Suprapubic skin (tissue), 4 donors: ENCODE measurements at regions not wholly inside any gene's neighbourhood (a gene's known extent, or its start where the extent isn't known, plus 50 kb on each side); places are given as distances from the start of the nearest gene placed in this dataset.

ENCODE experiments used
- DNase-seq, 2 donors: peaks; one replicate each; pipeline ENCODE4 v3.0.0-alpha.2; 2019; ENCODE audit warnings: low spot score in 2 of 2
- H3K27ac ChIP-seq: fragments of 200-600 bp; sonication (generic); one replicate; pipeline ENCODE4 v1.5.1; 2019
- H3K27me3 ChIP-seq: fragments of 200-600 bp; sonication (generic); one replicate; pipeline ENCODE4 v1.5.1; 2019
- H3K36me3 ChIP-seq: fragments of 200-600 bp; sonication (generic); one replicate; pipeline ENCODE4 v1.5.1; 2019
- H3K4me1 ChIP-seq: fragments of 200-600 bp; sonication (generic); one replicate; pipeline ENCODE4 v1.5.1; 2019
- H3K4me3 ChIP-seq: fragments of 200-600 bp; sonication (generic); one replicate; pipeline ENCODE4 v1.5.1; 2019; ENCODE audit warnings: mild to moderate bottlenecking
- H3K9me3 ChIP-seq: fragments of 200-600 bp; sonication (generic); one replicate; pipeline ENCODE4 v1.5.1; 2019
- CTCF ChIP-seq, 2 donors: fragments of 200-600 bp in 1 of 2; fragments of 450-650 bp in 1 of 2; sonication (generic) in 1 of 2; IDR thresholded peaks; one replicate each; pipeline ENCODE4 v1.5.1; 2016 to 2019; ENCODE audit warnings: antibody characterized with exemption in 2 of 2, mild to moderate bottlenecking in 1 of 2, moderate library complexity in 1 of 2
- EP300 ChIP-seq: sonication (generic); formaldehyde crosslinking; IDR thresholded peaks from one replicate; pipeline ENCODE4 v1.6.1; 2017; ENCODE audit warnings: antibody characterized with exemption
- POLR2A ChIP-seq, 2 donors: fragments of 450-650 bp; IDR thresholded peaks; one replicate each; pipeline ENCODE4 v1.6.1; 2017; ENCODE audit warnings: antibody characterized with exemption in 2 of 2, mild to moderate bottlenecking in 2 of 2, moderate library complexity in 2 of 2
- POLR2AphosphoS5 ChIP-seq, 3 donors: sonication (generic); formaldehyde crosslinking; IDR thresholded peaks; one replicate each; pipeline ENCODE4 v1.6.1; 2017; ENCODE audit warnings: antibody characterized with exemption in 3 of 3
- WGBS: methylation state at CpG from one replicate; pipeline ENCODE4 v1.1.5; 2018; 5-methylcytosine and 5-hydroxymethylcytosine counted together

DNA sequence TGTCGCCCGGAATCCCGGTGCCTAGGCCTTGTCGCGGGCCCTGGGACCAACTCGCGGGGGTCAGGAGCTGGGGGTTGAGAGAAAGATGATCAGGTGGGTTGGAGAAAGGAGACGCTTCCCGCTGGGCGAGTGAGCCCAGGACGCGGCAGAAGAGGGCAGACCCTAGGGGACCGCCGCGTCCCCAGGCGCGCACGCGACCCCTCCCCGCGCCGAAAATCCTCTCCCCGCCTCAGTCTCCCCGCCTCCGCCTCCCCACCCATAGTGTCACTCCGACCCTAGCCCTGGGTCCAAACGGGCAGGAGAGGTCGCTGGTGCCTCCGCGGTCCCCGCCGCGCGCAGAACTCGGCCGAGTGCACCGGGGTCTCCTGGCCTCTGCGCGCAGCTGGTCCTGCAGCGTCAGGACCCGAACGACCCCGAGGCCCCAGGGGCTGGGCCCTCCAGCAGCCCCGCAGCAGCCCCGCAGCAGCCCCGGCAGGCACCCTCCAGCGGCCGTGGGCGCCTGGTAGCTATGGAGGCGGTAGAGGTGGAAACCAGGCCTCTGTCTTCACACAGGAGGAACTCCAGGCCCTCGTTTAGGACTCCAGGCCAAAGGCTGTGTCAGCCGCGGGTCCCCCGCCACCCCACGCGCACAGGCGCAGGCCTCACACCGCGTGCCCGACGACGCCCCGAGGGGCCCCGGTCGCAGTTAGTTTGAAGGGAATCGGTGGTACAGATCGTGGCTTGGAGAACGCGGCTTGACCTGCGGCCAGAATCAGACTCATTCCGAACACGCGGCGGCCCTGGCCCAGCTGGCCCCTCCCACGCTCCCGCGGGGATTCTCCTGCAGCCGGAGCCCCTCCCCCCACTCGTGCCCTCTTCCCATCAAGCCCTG, 60.1 kb upstream of the EIF5 start:
- WGBS = 35% methylated on average over 20 of the region's 79 CpGs
- DNase-seq = no peak
- Histone ChIP-seq H3K27me3 (peaks cover 57% of the 10 kb centered on the region), H3K9me3 (no peaks in the 10 kb centered on the region), H3K4me1 (peaks cover 21% of the 10 kb centered on the region), H3K4me3 (peak overlapping the region; percentile 48), H3K27ac (no peak overlapping the region), H3K36me3 (no peaks in the 10 kb centered on the region)
- TF ChIP-seq POLR2A (IDR thresholded peaks at IDR 0.05) (no peak), EP300 (no peak), CTCF (IDR thresholded peaks at IDR 0.05) (no peak), POLR2AphosphoS5 (IDR thresholded peaks at IDR 0.05) (no peak)

DNA sequence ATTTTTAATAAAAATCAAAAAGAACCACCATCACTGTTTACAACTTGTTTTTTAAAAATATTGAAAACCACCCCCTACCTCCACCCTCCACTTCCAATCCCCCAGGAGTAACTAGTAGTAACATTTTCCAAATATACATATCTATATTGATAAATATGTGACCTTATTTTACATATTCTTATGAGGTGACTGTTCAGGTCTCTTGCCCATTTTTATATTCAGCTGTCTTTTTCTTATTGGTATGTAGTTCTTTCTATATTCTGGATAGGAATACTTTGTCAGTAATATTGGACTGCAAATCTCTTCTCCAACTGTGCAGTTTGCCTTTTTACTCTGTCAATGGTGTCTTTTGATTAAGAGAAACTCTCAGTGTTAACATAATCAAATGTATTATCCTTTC, 59.0 kb upstream of the EIF5 start:
- no peak for DNase-seq
- H3K27me3 ChIP-seq = peaks cover 65% of the 10 kb centered on the region
- no peak overlapping the region for H3K4me3 ChIP-seq
- no peaks in the 10 kb centered on the region for H3K9me3 ChIP-seq
- no peak for TF ChIP-seq POLR2AphosphoS5 (IDR thresholded peaks at IDR 0.05)
- TF ChIP-seq CTCF (IDR thresholded peaks at IDR 0.05) = no peak
- no peak for TF ChIP-seq EP300
- no peak for TF ChIP-seq POLR2A (IDR thresholded peaks at IDR 0.05)
- peaks cover 28% of the 10 kb centered on the region for H3K4me1 ChIP-seq
- H3K27ac ChIP-seq = no peak overlapping the region
- H3K36me3 ChIP-seq = no peaks in the 10 kb centered on the region

DNA sequence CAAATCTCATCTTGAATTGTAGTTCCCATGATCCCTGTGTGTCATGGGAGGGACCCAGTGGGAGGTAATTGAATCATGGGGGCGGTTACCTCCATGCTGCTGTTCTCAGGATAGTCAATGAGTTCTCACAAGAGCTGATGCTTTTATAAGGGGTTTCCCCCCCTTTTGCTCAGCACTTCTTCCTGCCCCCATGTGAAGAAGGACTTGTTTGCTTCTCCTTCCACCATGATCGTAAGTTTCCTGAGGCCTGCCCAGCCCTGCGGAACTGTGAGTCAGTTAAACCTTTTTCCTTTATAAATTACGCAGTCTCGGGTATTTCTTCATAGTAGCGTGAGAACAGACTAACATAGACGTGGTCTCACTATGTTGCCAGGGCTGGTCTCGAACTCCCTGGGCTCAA, 56.1 kb upstream of the EIF5 start:
- no peak overlapping the region for H3K4me3 ChIP-seq
- H3K27me3 ChIP-seq = peaks cover 57% of the 10 kb centered on the region
- no peak for DNase-seq
- H3K4me1 ChIP-seq = peaks cover 28% of the 10 kb centered on the region
- no peak overlapping the region for H3K27ac ChIP-seq
- no peaks in the 10 kb centered on the region for H3K9me3 ChIP-seq
- no peaks in the 10 kb centered on the region for H3K36me3 ChIP-seq
- WGBS = 91% methylated on average over 8 of the region's 8 CpGs
- TF ChIP-seq CTCF (IDR thresholded peaks at IDR 0.05) (no peak), POLR2AphosphoS5 (IDR thresholded peaks at IDR 0.05) (no peak), POLR2A (IDR thresholded peaks at IDR 0.05) (no peak), EP300 (no peak)

DNA sequence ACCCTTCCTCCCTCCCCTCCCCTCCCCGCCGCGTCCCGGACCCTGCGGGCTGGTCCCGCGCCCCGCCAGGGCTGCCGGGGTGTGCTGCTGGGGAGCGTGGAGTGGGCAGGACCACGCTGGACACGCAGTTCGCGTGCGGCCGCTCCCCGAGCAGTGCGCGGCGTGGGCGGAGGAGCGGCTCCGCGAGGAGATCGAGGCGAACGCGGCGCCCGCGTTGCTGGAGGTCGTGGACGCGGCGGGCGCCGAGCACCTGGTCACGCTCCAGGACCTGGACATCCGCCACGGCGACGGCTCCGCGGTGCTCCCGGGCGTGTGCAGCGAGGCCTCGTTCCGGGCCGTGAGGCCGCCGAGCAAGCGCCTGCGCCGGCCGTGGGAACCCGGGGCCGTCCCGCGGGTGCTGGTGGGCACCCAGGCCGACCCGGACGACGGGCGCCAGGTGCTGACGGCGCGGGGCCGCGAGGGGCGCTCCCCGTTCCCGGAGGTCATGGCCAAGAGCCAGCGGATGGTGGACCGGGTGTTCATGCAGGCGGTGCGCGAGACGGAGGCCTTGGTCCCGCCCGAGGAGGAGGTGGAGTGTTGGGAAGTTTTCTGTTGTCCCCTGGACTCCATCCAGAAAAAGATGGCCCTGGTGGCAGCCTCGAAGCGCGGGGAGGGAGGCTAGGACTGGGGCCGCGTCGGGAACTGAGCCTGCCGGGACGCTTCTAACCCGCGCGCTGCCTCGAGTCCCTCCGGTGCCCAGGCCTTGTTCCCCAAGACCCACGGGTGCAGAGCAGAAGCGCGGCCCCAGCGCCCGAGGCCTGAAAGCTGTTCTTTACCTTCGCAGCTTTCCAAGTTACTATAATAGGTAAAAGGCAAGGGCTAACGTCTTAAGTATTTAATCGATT, 54.7 kb upstream of the EIF5 start:
- Histone ChIP-seq H3K27me3 (peaks cover 42% of the 10 kb centered on the region), H3K4me1 (peaks cover 14% of the 10 kb centered on the region), H3K4me3 (peak overlapping the region; percentile 47), H3K9me3 (no peaks in the 10 kb centered on the region), H3K27ac (peak overlapping the region; percentile 21), H3K36me3 (no peaks in the 10 kb centered on the region)
- DNase-seq = no peak
- WGBS = 34% methylated on average over 17 of the region's 102 CpGs
- TF ChIP-seq POLR2AphosphoS5 (IDR thresholded peaks at IDR 0.05) (no peak), POLR2A (IDR thresholded peaks at IDR 0.05) (no peak), EP300 (no peak), CTCF (IDR thresholded peaks at IDR 0.05) (no peak)
